ENCODE measurements at regions not wholly inside any gene's neighbourhood (a gene's known extent, or its start where the extent isn't known, plus 50 kb on each side); places are given as distances from the start of the nearest gene placed in this dataset.

DNA sequence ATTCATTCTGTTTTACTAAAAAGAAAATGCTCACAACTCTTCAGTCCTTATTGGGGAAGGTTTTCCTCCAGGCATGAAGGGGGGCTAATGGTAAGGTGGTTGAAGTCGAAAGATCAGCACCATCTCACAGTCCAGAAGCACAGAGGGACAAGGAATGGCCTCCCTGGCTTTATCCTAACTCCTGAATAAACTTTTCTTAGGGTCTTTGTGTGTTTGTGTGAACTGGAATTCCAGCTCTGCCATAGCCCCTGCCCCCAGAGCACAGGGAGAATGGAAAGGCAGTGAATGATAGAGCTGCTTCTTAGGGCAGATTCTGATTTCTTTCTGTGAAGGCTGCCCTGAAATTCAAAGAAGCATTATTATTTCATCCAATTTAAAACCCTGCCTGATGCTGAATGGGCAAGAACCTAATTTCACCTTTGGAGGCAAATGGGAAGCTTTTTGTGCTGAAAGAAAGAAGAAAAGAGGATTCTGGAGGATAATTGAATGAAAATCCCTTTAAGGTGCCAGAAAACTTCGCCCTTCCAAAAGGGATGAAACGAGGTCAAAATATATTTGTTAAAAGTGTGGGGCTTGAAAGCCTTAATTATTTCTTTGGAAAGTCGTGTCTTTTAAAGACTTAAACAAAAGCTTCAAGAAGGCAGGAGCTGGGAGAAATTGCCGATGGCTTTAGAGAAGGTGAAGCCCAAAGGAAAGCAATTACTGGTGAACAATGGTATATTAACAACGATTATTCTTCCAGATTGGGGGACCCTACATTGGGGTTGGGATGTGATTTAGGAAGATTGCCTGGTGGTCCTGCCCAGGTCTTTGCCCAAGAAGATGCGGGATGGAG is 259.9 kb upstream of the RGMA start (continued):
- TF ChIP-seq ZNF165 (CRISPR knock-in tag; IDR thresholded peaks at IDR 0.05; ENCODE audit: borderline replicate concordance): no peak

- in situ Hi-C loops (cut with MboI): no loop called here
- ChIA-PET CTCF (ENCODE audit: low intra/inter-chr PET ratio) (no interaction called here), POLR2A (interaction anchor here (1.0 kb wide), 1 partner anchor 9 kb away, joined by 4 read pairs; no protein-coding TSS in a partner anchor)
- intact Hi-C loops (cut with micrococcal nuclease): no loop called here
- H3K9ac ChIP-seq (ENCODE audit: insufficient read depth in 1 of 2, low read depth in 2 of 2, low read length in 2 of 2): no peak overlapping the region
- no peaks in the 10 kb centered on the region for H3K9me1 ChIP-seq (ENCODE audit: control insufficient read depth, insufficient read depth, low read length)
- H4K20me1 ChIP-seq (replicated peaks; ENCODE audit: control insufficient read depth, insufficient read depth, low read length): no peaks in the 10 kb centered on the region
- 0% methylated on average over 1 of the region's 1 CpG for WGBS (ENCODE audit: insufficient coverage, low coverage, missing lambda C conversion rate)
- H3K27ac ChIP-seq (ENCODE audit: extremely low read depth, low read depth, low read length): no peak overlapping the region
- H3K4me2 ChIP-seq (ENCODE audit: insufficient read depth, low read length): no peak overlapping the region
- TF ChIP-seq, protein P1, sequence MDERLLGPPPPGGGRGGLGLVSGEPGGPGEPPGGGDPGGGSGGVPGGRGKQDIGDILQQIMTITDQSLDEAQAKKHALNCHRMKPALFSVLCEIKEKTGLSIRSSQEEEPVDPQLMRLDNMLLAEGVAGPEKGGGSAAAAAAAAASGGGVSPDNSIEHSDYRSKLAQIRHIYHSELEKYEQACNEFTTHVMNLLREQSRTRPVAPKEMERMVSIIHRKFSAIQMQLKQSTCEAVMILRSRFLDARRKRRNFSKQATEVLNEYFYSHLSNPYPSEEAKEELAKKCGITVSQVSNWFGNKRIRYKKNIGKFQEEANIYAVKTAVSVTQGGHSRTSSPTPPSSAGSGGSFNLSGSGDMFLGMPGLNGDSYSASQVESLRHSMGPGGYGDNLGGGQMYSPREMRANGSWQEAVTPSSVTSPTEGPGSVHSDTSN (CRISPR knock-in tag; IDR thresholded peaks at IDR 0.05; ENCODE audit: low read depth): no peak
- TF ChIP-seq, protein P1 (tag; conservative IDR thresholded peaks at IDR 0.05; ENCODE audit: low read depth): no peak
- TF ChIP-seq, protein P2, sequence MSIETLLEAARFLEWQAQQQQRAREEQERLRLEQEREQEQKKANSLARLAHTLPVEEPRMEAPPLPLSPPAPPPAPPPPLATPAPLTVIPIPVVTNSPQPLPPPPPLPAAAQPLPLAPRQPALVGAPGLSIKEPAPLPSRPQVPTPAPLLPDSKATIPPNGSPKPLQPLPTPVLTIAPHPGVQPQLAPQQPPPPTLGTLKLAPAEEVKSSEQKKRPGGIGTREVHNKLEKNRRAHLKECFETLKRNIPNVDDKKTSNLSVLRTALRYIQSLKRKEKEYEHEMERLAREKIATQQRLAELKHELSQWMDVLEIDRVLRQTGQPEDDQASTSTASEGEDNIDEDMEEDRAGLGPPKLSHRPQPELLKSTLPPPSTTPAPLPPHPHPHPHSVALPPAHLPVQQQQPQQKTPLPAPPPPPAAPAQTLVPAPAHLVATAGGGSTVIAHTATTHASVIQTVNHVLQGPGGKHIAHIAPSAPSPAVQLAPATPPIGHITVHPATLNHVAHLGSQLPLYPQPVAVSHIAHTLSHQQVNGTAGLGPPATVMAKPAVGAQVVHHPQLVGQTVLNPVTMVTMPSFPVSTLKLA (conservative IDR thresholded peaks at IDR 0.05): no peak
- TF ChIP-seq ZNF655 (CRISPR knock-in tag; IDR thresholded peaks at IDR 0.05) (no peak), ELF2 (CRISPR knock-in tag; IDR thresholded peaks at IDR 0.05) (no peak), PHF21A (IDR thresholded peaks at IDR 0.05; ENCODE audit: borderline replicate concordance, low read depth) (no peak)
- H2AFZ ChIP-seq (ENCODE audit: low read depth, low read length): no peak overlapping the region
- ATAC-seq (no peak), DNase-seq (ENCODE audit: extremely low read depth in 1 of 4, low spot score in 3 of 4) (no peak), FAIRE-seq (no peak)
- BruUV-seq (replicated peaks): no TSS peak
- H3K27me3 ChIP-seq (ENCODE audit: control insufficient read depth in 2 of 2, insufficient read depth in 2 of 2, low read length in 2 of 2): no peaks in the 10 kb centered on the region
- H3K79me2 ChIP-seq (ENCODE audit: control insufficient read depth, insufficient read depth, low read length): no peaks in the 10 kb centered on the region
- H3K4me3 ChIP-seq: no peak overlapping the region
- no peaks in the 10 kb centered on the region for H3K4me1 ChIP-seq (replicated peaks in 1 of 2; ENCODE audit: control insufficient read depth in 2 of 2, insufficient read depth in 2 of 2, low read length in 2 of 2)
- no peaks in the 10 kb centered on the region for H3K9me3 ChIP-seq (replicated peaks; ENCODE audit: control insufficient read depth, insufficient read depth, low read depth, low read length)
- H3K36me3 ChIP-seq (ENCODE audit: control insufficient read depth, insufficient read depth, low read length): no peaks in the 10 kb centered on the region
Observed at GRCh38 chr15:93347986-93348385, 259.0 kb upstream of the RGMA start.

Data from K562 (cell line).